CD14-positive monocyte (primary cell): ENCODE measurements at regions not wholly inside any gene's neighbourhood (a gene's known extent, or its start where the extent isn't known, plus 50 kb on each side); places are given as distances from the start of the nearest gene placed in this dataset.

Experiments
- DNase-seq, 3 donors: peaks; one replicate each; pipeline ENCODE4 v3.0.0-alpha.2; 2011 to 2022
- H2AFZ ChIP-seq: 2 replicates; pipeline ENCODE4 v1.6.0; 2012; ENCODE audit warnings: mild to moderate bottlenecking, low read depth, low read length, inconsistent platforms; ENCODE audit not compliant: insufficient read depth, poor library complexity, severe bottlenecking
- H3K27ac ChIP-seq, 2 donors: 1 replicate in 1 of 2; 2 replicates in 1 of 2; pipeline ENCODE4 v1.5.1; 2012 to 2013; ENCODE audit warnings: low read length in 2 of 2, control low read depth in 1 of 2, inconsistent platforms in 1 of 2, low read depth in 1 of 2, mild to moderate bottlenecking in 1 of 2
- H3K27me3 ChIP-seq, 2 donors: one replicate each; pipeline versions ENCODE4 v1.6.0 to v1.6.1; 2011 to 2013; ENCODE audit warnings: low read length in 2 of 2; ENCODE audit not compliant: control insufficient read depth in 2 of 2, insufficient read depth in 2 of 2
- H3K36me3 ChIP-seq, 2 donors: replicated peaks in 1 of 2; 1 replicate in 1 of 2; 2 replicates in 1 of 2; pipeline versions ENCODE4 v1.5.1 to v1.6.1; 2012 to 2013; ENCODE audit warnings: low read length in 2 of 2, control low read depth in 1 of 2, inconsistent platforms in 1 of 2, mild to moderate bottlenecking in 1 of 2; ENCODE audit not compliant: insufficient read depth in 2 of 2, control insufficient read depth in 1 of 2
- H3K4me1 ChIP-seq, 2 donors: 1 replicate in 1 of 2; 2 replicates in 1 of 2; pipeline versions ENCODE4 v1.5.1 to v1.6.1; 2012 to 2013; ENCODE audit warnings: low read length in 2 of 2, control low read depth in 1 of 2, inconsistent platforms in 1 of 2, mild to moderate bottlenecking in 1 of 2, moderate library complexity in 1 of 2; ENCODE audit not compliant: insufficient read depth in 2 of 2, control insufficient read depth in 1 of 2
- H3K4me2 ChIP-seq: replicated peaks from 2 replicates; pipeline ENCODE3; 2012; ENCODE audit warnings: low read length, moderate library complexity, mild to moderate bottlenecking; ENCODE audit not compliant: poor library complexity, severe bottlenecking; ENCODE audit errors: extremely low read depth
- H3K4me3 ChIP-seq, 3 experiments: fragments of 200-600 bp in 1 of 3; sonication (generic) in 1 of 3; replicated peaks in 1 of 3; 1 replicate in 2 of 3; 2 replicates in 1 of 3; pipeline ENCODE4 v1.5.1; 2011 to 2013; ENCODE audit warnings: low read length in 3 of 3, mild to moderate bottlenecking in 3 of 3, control low read depth in 2 of 3, low read depth in 2 of 3, inconsistent platforms in 1 of 3, moderate library complexity in 1 of 3
- H3K79me2 ChIP-seq: 2 replicates; pipeline ENCODE4 v1.6.0; 2012; ENCODE audit warnings: mild to moderate bottlenecking, control low read depth, inconsistent platforms, low read length, moderate library complexity; ENCODE audit not compliant: insufficient read depth
- H3K9ac ChIP-seq: 2 replicates; pipeline ENCODE4 v1.6.0; 2017; ENCODE audit warnings: low read length, mild to moderate bottlenecking; ENCODE audit not compliant: insufficient read depth, poor library complexity, severe bottlenecking
- H3K9me3 ChIP-seq, 2 donors: replicated peaks in 1 of 2; 1 replicate in 1 of 2; 2 replicates in 1 of 2; pipeline versions ENCODE4 v1.5.1 to v1.6.1; 2012 to 2013; ENCODE audit warnings: low read length in 2 of 2, control low read depth in 1 of 2; ENCODE audit not compliant: control insufficient read depth in 1 of 2, insufficient read depth in 1 of 2
- H4K20me1 ChIP-seq: 2 replicates; pipeline ENCODE4 v1.6.0; 2012; ENCODE audit warnings: mild to moderate bottlenecking, low read length, control low read depth, moderate library complexity; ENCODE audit not compliant: insufficient read depth
- H3K27ac Mint-ChIP-seq, 7 donors: one replicate each; pipeline ENCODE4 v1.8.0; 2020; ENCODE audit warnings: mild to moderate bottlenecking in 7 of 7, mixed read lengths in 7 of 7, moderate library complexity in 6 of 7, inconsistent platforms in 2 of 7
- H3K27me3 Mint-ChIP-seq, 3 donors: one replicate each; pipeline ENCODE4 v1.8.0; 2021 to 2022; ENCODE audit warnings: low read depth in 3 of 3, mild to moderate bottlenecking in 3 of 3, mixed read lengths in 3 of 3, moderate library complexity in 3 of 3, inconsistent platforms in 1 of 3
- H3K36me3 Mint-ChIP-seq, 2 donors: one replicate each; pipeline ENCODE4 v1.8.0; 2020; ENCODE audit warnings: mixed read lengths in 2 of 2, inconsistent platforms in 1 of 2, mild to moderate bottlenecking in 1 of 2
- H3K4me1 Mint-ChIP-seq: one replicate; pipeline ENCODE4 v1.8.0; 2020; ENCODE audit warnings: mild to moderate bottlenecking, mixed read lengths
- H3K4me3 Mint-ChIP-seq, 2 donors: one replicate each; pipeline ENCODE4 v1.8.0; 2020; ENCODE audit warnings: mild to moderate bottlenecking in 2 of 2, mixed read lengths in 2 of 2, moderate library complexity in 1 of 2
- H3K9me3 Mint-ChIP-seq, 7 donors: one replicate each; pipeline ENCODE4 v1.8.0; 2020 to 2022; ENCODE audit warnings: mixed read lengths in 7 of 7, mild to moderate bottlenecking in 6 of 7, moderate library complexity in 6 of 7, inconsistent platforms in 2 of 7
- WGBS: methylation state at CpG from one replicate; pipeline ENCODE4 v1.1.5; 2013; ENCODE audit warnings: missing lambda C conversion rate; ENCODE audit not compliant: insufficient coverage; 5-methylcytosine and 5-hydroxymethylcytosine counted together
- intact Hi-C, 2 donors: fragments of 100-400 bp; cut with micrococcal nuclease; formaldehyde crosslinking; loops; one replicate each; pipeline versions ENCODE4 v1.15.0 to v1.15.1; 2023
- TF ChIP-seq, protein P1 (sequence below): fragments of 200-600 bp; IDR thresholded peaks from one replicate; pipeline ENCODE4 v1.8.0; 2022; ENCODE audit warnings: antibody characterized with exemption, mild to moderate bottlenecking

DNA sequence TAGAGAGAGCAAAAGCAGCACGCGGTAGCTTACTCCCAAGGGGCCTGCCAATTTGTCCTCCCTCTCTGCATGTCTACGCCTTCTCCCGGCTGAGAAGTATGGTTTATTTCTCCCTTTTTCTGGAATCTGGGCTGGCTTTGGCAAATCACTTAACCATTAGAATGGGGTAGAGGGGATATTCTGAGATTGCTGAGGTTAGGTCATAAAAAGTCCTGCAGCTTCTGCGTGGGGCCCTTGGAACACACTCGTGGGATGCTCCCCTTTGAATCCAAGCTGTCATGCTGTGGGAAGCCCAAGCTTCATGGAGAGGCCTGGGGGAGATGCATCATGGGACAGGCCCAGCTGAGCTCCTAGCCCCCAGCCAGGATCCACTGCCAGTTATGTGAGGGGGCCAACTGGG lies 403.6 kb upstream of the MAF start:
- intact Hi-C loops = no loop called here
- Histone ChIP-seq H3K79me2 (no peaks in the 10 kb centered on the region), H3K9me3 (peaks cover 0 to 5% of the 10 kb centered on the region in 2 donors), H4K20me1 (no peaks in the 10 kb centered on the region), H3K27me3 (no peaks in the 10 kb centered on the region), H3K27ac (no peak overlapping the region), H2AFZ (no peak overlapping the region), H3K4me1 (no peaks in the 10 kb centered on the region), H3K36me3 (no peaks in the 10 kb centered on the region), H3K4me3 (no peak overlapping the region), H3K4me2 (no peak overlapping the region), H3K9ac (no peak overlapping the region)
- Mint-ChIP-seq H3K4me1 (no peaks in the 10 kb centered on the region), H3K27me3 (no peaks in the 10 kb centered on the region), H3K36me3 (no peaks in the 10 kb centered on the region), H3K9me3 (peaks cover 0 to 31% (median 5%) of the 10 kb centered on the region in 7 donors), H3K27ac (no peak overlapping the region), H3K4me3 (no peak overlapping the region)
- no CpG with 5 or more reads among the region's 6 CpGs for WGBS
- TF ChIP-seq, protein P1, sequence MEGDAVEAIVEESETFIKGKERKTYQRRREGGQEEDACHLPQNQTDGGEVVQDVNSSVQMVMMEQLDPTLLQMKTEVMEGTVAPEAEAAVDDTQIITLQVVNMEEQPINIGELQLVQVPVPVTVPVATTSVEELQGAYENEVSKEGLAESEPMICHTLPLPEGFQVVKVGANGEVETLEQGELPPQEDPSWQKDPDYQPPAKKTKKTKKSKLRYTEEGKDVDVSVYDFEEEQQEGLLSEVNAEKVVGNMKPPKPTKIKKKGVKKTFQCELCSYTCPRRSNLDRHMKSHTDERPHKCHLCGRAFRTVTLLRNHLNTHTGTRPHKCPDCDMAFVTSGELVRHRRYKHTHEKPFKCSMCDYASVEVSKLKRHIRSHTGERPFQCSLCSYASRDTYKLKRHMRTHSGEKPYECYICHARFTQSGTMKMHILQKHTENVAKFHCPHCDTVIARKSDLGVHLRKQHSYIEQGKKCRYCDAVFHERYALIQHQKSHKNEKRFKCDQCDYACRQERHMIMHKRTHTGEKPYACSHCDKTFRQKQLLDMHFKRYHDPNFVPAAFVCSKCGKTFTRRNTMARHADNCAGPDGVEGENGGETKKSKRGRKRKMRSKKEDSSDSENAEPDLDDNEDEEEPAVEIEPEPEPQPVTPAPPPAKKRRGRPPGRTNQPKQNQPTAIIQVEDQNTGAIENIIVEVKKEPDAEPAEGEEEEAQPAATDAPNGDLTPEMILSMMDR = no peak
- DNase-seq = no peak

DNA sequence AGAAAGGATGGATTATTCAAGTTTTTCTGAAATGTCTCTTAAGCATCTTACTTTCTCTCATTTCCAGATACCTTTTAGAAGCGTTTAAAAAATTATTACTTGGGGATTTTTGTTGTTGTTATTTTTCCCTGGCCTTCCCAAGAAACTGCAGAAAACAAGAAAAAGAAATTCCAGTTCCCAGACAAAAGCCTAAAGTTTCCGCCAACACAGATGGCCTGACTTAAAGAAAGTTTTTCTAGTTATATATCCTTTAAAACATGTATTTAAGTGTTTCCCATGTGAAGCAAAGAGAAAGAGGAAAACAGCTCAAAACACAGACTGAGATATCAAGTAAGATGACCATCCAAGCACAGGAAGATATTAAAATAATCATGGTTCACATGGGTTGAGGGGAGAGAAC lies 401.7 kb upstream of the MAF start:
- Histone ChIP-seq H3K4me2 (no peak overlapping the region), H3K4me3 (no peak overlapping the region), H3K27me3 (no peaks in the 10 kb centered on the region), H3K36me3 (no peaks in the 10 kb centered on the region), H3K9ac (no peak overlapping the region), H3K4me1 (no peaks in the 10 kb centered on the region), H3K27ac (no peak overlapping the region), H2AFZ (no peak overlapping the region), H3K9me3 (peaks cover 0 to 5% of the 10 kb centered on the region in 2 donors), H4K20me1 (no peaks in the 10 kb centered on the region), H3K79me2 (no peaks in the 10 kb centered on the region)
- H3K4me1 Mint-ChIP-seq = no peaks in the 10 kb centered on the region
- WGBS = no CpG with 5 or more reads among the region's 2 CpGs
- intact Hi-C loops = no loop called here
- no peaks in the 10 kb centered on the region for H3K36me3 Mint-ChIP-seq
- no peak for DNase-seq
- H3K9me3 Mint-ChIP-seq = peaks cover 0 to 26% (median 5%) of the 10 kb centered on the region in 7 donors
- no peak overlapping the region for H3K4me3 Mint-ChIP-seq
- TF ChIP-seq, protein P1 = no peak
- H3K27ac Mint-ChIP-seq = no peak overlapping the region
- H3K27me3 Mint-ChIP-seq = no peaks in the 10 kb centered on the region
